NOMO-1 treated with DMSO at 0.1 percent for 48 hours (cell line): ENCODE measurements at regions not wholly inside any gene's neighbourhood (a gene's known extent, or its start where the extent isn't known, plus 50 kb on each side); places are given as distances from the start of the nearest gene placed in this dataset.
A peak's percentile ranks its signal among the peaks of the same experiment; 100 is the strongest.
"Not testable (repeated sequence)": the region's sequence is repeated elsewhere in the genome, so short reads cannot be mapped to it uniquely, and the experiment has no call there.

ENCODE experiments used
- DNase-seq: peaks from one replicate; lab custom pipeline; 2025; ENCODE audit not compliant: unreplicated experiment; lab: John Stamatoyannopoulos, UW

- DNase-seq, result not testable (repeated sequence)
Measured at GRCh38 chr1:146521804-146522203, 293.0 kb upstream of the NOTCH2NLA start.

- not testable (repeated sequence) for DNase-seq
Measured at GRCh38 chr1:146513754-146514153, 284.9 kb upstream of the NOTCH2NLA start.

DNA sequence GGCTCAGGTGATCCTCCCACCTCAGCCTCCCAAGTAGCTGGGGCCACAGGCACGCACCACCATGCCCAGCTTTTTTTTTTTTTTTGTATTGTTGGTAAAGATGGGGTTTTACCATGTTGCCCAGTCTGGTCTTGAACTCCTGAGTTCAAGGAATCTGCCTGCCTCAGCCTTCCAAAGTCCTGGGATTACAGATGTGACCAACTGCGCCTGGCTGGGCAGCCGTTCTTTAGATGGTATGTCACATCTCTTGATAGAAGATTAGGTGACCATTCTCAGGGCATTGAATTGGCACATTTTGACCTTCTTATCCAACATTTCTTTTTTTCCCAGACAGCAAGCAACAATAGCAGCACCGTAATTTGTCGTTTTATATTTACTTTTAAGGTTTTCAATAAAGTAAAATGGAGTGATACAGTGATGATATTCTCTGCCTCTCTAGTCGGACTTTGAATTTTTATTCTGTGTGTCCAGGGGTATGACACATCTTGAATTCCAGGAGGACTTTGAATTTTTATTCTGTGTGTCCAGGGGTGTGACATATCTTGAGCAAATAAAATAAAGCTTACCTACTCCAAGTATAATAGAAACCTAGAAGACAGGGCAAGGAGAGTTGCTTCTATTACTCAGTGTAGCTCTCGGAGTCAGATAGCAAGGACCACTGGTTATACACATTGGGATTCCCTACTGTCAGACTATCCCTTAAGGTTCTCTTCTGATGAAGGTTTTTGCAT lies 282.4 kb upstream of the NOTCH2NLA start:
- not testable (repeated sequence) for DNase-seq

DNA sequence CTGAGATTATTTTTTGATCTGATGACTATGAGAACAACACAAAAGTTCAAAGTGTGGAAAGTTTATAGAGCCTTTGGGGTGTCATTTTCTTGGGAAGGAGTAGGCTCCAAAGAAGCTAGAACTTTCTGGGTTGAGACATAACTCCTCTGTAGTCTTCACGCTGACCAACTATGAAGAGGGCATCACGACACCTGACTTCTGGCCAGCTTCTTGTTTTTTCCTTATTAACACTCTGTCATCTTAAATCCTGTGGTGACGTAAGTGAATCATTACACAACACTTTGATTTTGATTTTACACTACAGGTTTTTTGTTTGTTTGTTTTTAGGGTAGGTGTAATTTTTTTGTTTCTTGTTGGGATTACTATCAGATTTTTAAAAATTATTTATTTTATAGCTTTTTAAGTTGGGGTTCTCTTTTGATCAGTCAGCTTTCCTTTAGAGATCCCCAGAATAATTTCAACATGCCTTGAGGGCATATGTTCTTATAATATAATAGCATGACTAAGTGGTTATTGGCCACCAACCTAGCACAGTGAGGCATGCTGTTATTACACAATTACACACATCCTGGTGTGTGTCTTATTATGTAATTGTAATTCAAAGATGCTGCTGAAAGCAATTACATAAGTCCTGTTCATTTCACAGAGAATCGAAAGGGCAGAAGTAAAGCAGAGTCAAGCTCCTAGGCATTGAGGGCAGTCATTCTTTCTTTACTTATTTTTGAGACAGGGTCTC lies 281.6 kb upstream of the NOTCH2NLA start:
- DNase-seq, result not testable (repeated sequence)

GRCh38 chr1:146504121-146504520 lies 275.3 kb upstream of the NOTCH2NLA start:
- DNase-seq, result not testable (repeated sequence)

- not testable (repeated sequence) for DNase-seq
Measured at GRCh38 chr1:146487555-146487954, 258.7 kb upstream of the NOTCH2NLA start.

GRCh38 chr1:146487155-146487554 lies 258.3 kb upstream of the NOTCH2NLA start:
- DNase-seq, result not testable (repeated sequence)

DNA sequence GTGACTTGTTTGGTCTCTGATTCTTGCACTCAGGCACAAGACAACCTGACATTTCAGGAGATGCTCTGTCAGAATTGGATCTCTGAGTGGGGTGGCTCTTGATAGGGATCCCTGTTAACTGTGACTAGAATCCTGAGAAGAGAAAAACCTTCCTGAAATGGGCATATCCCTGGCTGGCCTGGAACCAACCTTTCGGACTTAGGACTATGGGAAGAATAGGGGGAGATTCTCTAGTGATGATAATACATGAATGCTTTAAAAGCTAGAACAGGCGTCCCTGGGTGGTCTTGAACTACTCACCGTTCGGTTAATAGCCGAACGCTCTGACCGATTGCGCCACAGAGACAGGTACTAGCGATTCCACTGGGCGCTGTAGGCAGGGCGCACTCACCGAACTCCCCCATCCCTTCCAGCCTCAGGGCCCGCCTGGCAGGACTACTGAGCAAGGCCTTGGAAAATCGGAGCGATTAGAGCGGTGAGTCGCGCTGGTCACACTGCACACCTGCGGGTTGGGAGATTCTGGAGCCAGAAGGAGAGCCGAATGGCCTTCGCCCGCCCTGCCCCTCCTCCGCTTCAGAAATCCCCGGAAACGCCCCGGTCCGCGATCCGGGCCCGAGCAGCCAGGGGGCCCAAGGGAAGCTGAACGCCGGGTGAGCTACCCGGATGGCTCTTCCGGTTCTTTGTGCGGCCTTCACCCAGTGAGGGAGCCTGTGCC lies 257.6 kb upstream of the NOTCH2NLA start:
- not testable (repeated sequence) for DNase-seq

DNA sequence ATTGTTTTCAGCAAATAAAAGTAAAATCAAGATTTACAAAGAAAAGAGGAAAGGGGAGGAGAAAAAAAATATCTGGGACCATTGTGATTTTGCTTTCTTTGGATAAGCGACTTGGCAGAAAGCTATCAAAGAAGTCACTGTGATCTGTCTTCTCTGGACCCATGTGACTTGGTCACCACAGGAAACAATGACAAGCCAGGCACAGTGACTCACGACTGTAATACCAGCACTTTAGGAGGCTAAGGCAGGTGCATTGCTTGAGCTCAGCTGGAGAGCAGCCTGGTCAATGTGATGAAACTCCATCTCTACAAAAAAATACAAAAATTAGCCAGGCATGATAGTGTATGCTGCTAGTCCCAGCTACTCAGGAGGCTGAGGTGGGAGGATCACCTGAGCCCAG lies 255.4 kb upstream of the NOTCH2NLA start:
- not testable (repeated sequence) for DNase-seq

GRCh38 chr1:146479188-146479587 lies 250.4 kb upstream of the NOTCH2NLA start:
- not testable (repeated sequence) for DNase-seq

DNA sequence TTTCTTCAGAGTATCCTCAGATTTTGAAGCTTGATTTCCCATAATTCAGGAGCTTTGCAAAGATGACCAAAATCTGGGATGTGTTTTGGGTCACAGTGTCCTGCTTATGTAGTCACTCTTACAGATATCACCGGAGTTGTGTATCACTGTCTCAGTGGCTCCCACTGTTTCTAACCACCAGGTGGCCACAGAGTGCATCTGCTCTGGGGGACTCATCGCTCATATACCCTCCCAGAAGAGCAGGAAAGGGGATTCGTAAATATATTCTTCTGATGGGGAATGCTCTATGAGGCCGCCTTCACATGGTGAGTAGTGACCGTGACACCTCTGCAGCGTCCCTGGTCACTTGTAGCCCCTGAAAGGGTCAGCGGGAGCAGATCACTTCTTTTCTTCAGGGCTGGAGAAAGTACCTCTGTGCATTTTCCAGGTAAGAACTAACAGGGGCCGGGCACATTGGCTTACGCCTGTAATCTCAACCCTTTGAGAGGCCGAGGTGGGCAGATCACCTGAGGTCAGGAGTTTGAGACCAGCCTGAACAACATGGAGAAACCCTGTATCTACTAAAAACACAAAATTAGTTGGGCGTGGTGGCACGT lies 249.4 kb upstream of the NOTCH2NLA start:
- peak; percentile 44 for DNase-seq

DNA sequence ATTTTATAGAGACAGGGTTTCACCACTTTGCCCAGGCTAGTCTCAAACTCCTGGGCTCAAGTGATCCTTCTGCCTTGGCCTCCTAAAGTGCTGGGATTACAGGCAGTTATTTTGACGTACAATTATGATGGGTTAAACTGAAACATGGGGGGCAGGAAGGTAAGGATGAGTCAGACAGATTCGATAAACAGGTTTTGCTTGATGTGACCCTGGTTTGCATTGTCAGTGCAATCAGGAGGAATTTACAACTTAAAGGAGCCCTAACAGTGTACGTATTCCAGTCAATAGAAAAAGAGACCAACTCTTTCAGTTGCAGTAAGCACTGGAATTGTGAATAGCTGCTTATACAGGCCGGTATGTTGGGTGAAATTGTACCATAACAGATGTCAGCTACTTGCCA lies 246.3 kb upstream of the NOTCH2NLA start:
- not testable (repeated sequence) for DNase-seq

DNA sequence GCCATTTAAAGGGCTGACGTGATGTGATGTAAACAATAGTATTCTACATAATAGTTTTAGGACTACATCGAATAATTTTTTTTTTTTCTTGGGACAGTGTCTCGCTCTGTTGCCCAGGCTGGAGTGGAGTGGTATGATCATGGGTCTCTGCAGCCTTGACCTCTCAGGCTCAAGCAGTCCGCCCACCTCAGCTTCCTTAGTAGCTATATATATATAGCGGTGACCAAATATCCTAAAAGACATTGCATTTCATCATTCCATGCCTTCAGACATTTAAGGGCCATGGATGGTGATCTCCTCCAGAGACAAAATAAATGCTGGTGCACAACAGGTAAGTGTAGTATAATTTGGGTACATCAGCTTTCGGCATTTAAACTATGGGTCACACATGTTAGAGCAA lies 245.4 kb upstream of the NOTCH2NLA start:
- DNase-seq, result not testable (repeated sequence)

GRCh38 chr1:146472192-146472861 lies 243.5 kb upstream of the NOTCH2NLA start:
- peak; percentile 33 for DNase-seq

DNA sequence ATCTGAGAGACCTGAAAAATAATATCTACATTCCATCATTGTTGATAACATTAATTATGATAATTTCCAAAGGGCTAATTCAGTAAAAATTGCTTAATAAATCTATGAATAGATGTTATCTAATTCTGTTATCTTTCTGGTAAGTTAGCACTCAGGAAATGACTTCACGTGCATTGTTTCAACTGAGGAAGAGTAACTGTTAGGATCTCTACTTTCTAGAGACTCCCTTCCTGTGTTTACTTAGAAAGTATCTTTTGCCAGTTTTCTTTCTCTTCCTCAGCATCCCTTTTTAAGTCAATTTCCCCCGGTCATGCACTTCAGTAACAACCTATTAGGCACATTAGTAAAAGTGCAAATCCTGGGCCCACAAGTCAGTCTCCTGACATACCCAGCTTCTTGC lies 231.1 kb upstream of the NOTCH2NLA start:
- not testable (repeated sequence) for DNase-seq

DNA sequence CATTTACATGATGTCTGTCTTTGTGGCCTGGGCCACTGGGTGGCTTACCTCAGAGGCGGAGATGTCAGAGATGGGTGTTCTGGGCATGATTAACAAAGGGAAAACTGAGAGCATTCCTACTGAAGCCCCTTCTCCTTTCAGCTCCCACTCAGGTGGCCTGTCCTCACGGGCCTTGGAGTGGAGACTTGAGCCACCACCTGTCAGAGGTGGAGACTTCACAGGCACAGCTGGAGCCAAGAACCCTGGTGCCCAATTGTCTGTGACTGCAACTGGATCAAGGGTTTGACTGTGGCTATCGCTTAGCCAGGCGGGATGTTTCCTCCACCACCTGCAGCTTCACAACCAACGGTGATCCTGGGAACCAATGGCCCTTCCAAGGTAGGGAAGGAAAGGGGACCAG lies 230.5 kb upstream of the NOTCH2NLA start:
- DNase-seq, result not testable (repeated sequence)

GRCh38 chr1:146448877-146449246 lies 220.0 kb upstream of the NOTCH2NLA start:
- not testable (repeated sequence) for DNase-seq

GRCh38 chr1:146448212-146448876 lies 219.5 kb upstream of the NOTCH2NLA start:
- not testable (repeated sequence) for DNase-seq

GRCh38 chr1:146443871-146444222 lies 215.0 kb upstream of the NOTCH2NLA start:
- DNase-seq, result not testable (repeated sequence)
